ENCODE measurements at regions not wholly inside any gene's neighbourhood (a gene's known extent, or its start where the extent isn't known, plus 50 kb on each side); places are given as distances from the start of the nearest gene placed in this dataset.

- no peak for DNase-seq (ENCODE audit: low spot score)
- no peak overlapping the region for H3K4me3 ChIP-seq (replicated peaks in 1 of 3; ENCODE audit: insufficient read depth in 1 of 3, low read depth in 2 of 3, low read length in 3 of 3)
- H3K4me2 ChIP-seq (ENCODE audit: low read depth, low read length) = no peak overlapping the region
- ATAC-seq = no peak
- 10% methylated on average over 3 of the region's 3 CpGs for WGBS (ENCODE audit: low lambda C conversion rate)
- in situ Hi-C loops (cut with HindIII; ENCODE audit: extremely low pct_ligation_motif_present, low pct_unique_long_range_greater_than_20kb) = no loop called here
- no peaks in the 10 kb centered on the region for H3K9me3 ChIP-seq (ENCODE audit: low read length)
- no peak overlapping the region for H3K9ac ChIP-seq (ENCODE audit: insufficient read depth, low read depth, low read length)
- TF ChIP-seq TEAD2 (CRISPR knock-in tag; IDR thresholded peaks at IDR 0.05) (no peak), MYNN (CRISPR knock-in tag; IDR thresholded peaks at IDR 0.05; ENCODE audit: low read depth) (no peak), IRF1 (CRISPR knock-in tag; IDR thresholded peaks at IDR 0.05; ENCODE audit: low read depth) (no peak), ZNF430 (CRISPR knock-in tag; IDR thresholded peaks at IDR 0.05) (no peak), ASH2L (IDR thresholded peaks at IDR 0.05; ENCODE audit: insufficient read length, low read depth, low read length) (no peak), ZNF619 (CRISPR knock-in tag; IDR thresholded peaks at IDR 0.05) (no peak), HOXD1 (CRISPR knock-in tag; IDR thresholded peaks at IDR 0.05) (no peak), NR2F6 (IDR thresholded peaks at IDR 0.05) (no peak), NR2F6 (CRISPR knock-in tag; IDR thresholded peaks at IDR 0.05) (no peak), ZNF468 (CRISPR knock-in tag; IDR thresholded peaks at IDR 0.05) (no peak), ZSCAN31 (CRISPR knock-in tag; IDR thresholded peaks at IDR 0.05; ENCODE audit: low read depth) (no peak)
- TF ChIP-seq, protein P1, sequence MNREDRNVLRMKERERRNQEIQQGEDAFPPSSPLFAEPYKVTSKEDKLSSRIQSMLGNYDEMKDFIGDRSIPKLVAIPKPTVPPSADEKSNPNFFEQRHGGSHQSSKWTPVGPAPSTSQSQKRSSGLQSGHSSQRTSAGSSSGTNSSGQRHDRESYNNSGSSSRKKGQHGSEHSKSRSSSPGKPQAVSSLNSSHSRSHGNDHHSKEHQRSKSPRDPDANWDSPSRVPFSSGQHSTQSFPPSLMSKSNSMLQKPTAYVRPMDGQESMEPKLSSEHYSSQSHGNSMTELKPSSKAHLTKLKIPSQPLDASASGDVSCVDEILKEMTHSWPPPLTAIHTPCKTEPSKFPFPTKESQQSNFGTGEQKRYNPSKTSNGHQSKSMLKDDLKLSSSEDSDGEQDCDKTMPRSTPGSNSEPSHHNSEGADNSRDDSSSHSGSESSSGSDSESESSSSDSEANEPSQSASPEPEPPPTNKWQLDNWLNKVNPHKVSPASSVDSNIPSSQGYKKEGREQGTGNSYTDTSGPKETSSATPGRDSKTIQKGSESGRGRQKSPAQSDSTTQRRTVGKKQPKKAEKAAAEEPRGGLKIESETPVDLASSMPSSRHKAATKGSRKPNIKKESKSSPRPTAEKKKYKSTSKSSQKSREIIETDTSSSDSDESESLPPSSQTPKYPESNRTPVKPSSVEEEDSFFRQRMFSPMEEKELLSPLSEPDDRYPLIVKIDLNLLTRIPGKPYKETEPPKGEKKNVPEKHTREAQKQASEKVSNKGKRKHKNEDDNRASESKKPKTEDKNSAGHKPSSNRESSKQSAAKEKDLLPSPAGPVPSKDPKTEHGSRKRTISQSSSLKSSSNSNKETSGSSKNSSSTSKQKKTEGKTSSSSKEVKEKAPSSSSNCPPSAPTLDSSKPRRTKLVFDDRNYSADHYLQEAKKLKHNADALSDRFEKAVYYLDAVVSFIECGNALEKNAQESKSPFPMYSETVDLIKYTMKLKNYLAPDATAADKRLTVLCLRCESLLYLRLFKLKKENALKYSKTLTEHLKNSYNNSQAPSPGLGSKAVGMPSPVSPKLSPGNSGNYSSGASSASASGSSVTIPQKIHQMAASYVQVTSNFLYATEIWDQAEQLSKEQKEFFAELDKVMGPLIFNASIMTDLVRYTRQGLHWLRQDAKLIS (CRISPR knock-in tag; IDR thresholded peaks at IDR 0.05) = no peak
- no peak overlapping the region for H3K27ac ChIP-seq (ENCODE audit: extremely low read length, insufficient read depth, low read length)
- H3K79me2 ChIP-seq (ENCODE audit: insufficient read depth, low read length) = no peaks in the 10 kb centered on the region
- POLR2A ChIA-PET = interaction anchor here (0.7 kb wide), 1 partner anchor 36 kb away, joined by 4 read pairs; no protein-coding TSS in a partner anchor
- H4K20me1 ChIP-seq (ENCODE audit: insufficient read depth, low read length) = no peaks in the 10 kb centered on the region
- H3K27me3 ChIP-seq (ENCODE audit: control insufficient read depth in 1 of 2, insufficient read depth in 2 of 2, low read length in 2 of 2) = no peaks in the 10 kb centered on the region; a peak in 1 of 5 replicates
- no peaks in the 10 kb centered on the region for H3K4me1 ChIP-seq (ENCODE audit: insufficient read depth, low read length)
- H3K36me3 ChIP-seq (replicated peaks in 1 of 2; ENCODE audit: control insufficient read depth in 1 of 2, insufficient read depth in 2 of 2, low read length in 2 of 2) = no peaks in the 10 kb centered on the region
- intact Hi-C loops (cut with micrococcal nuclease; ENCODE audit: unreplicated experiment) = no loop called here
- FAIRE-seq = no peak
- BruUV-seq (replicated peaks) = no TSS peak
- H2AFZ ChIP-seq (ENCODE audit: low read length) = no peak overlapping the region
- CTCF ChIA-PET (ENCODE audit: low intra/inter-chr PET ratio, low total read pairs) = no interaction called here
Measured at GRCh38 chr11:15580775-15581095, 466.0 kb downstream of the INSC start.
